PC-9 (cell line): ENCODE measurements at regions not wholly inside any gene's neighbourhood (a gene's known extent, or its start where the extent isn't known, plus 50 kb on each side); places are given as distances from the start of the nearest gene placed in this dataset.

ENCODE experiments used
- EZH2 ChIP-seq: fragments of 200-600 bp; sonication (generic); IDR thresholded peaks from 2 replicates; pipeline ENCODE4 v1.8.0; 2017; ENCODE audit warnings: antibody characterized with exemption, low read depth
- TF ChIP-seq, protein P1 (sequence below): fragments of 200-600 bp; sonication (generic); conservative IDR thresholded peaks from 2 replicates; pipeline ENCODE4 v1.6.1; 2017; ENCODE audit warnings: mixed run types, antibody characterized with exemption, mild to moderate bottlenecking, moderate library complexity

DNA sequence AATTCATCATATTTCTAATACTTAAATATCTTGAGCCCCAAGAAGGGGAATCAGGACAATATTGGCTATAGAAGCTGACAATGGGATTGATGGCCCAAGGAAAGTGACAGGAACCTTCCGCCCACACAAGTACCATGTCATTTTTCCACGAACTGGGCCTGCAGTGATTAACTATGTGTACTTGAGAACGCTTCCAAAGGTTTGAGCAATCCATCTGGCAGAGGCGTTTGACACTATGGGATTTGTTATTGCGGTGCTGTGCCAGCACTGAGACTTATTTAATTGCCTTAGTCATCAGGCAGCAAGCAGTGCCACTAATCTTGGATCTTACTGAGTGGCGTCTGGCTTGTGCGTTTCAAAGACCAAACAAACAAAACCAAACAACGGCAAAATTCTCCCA, 135.6 kb upstream of the UST start:
- TF ChIP-seq, protein P1, sequence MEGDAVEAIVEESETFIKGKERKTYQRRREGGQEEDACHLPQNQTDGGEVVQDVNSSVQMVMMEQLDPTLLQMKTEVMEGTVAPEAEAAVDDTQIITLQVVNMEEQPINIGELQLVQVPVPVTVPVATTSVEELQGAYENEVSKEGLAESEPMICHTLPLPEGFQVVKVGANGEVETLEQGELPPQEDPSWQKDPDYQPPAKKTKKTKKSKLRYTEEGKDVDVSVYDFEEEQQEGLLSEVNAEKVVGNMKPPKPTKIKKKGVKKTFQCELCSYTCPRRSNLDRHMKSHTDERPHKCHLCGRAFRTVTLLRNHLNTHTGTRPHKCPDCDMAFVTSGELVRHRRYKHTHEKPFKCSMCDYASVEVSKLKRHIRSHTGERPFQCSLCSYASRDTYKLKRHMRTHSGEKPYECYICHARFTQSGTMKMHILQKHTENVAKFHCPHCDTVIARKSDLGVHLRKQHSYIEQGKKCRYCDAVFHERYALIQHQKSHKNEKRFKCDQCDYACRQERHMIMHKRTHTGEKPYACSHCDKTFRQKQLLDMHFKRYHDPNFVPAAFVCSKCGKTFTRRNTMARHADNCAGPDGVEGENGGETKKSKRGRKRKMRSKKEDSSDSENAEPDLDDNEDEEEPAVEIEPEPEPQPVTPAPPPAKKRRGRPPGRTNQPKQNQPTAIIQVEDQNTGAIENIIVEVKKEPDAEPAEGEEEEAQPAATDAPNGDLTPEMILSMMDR, result no peak
- TF ChIP-seq EZH2, result no peak
